ENCODE measurements at regions not wholly inside any gene's neighbourhood (a gene's known extent, or its start where the extent isn't known, plus 50 kb on each side); places are given as distances from the start of the nearest gene placed in this dataset.
"Not testable (repeated sequence)": the region's sequence is repeated elsewhere in the genome, so short reads cannot be mapped to it uniquely, and the experiment has no call there.

DNA sequence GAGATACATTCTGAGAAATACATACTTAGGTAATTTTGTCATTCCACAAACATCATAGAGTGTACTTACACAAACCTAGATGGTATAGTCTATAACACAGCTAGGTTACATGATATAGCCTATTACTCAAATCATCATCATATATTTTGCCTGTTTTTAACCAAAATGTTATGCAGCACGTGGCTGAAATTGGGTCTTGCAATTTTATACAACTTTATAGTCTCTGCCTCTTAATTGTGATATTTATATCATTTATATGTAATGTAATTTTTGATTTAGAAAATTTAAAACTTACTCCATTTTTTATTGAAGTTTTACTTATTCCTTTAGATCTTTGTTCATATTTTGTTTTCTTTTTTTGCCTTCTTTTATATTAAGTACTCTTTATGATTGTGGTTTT lies 350.7 kb upstream of the DCN start:
- DNase-seq (ENCODE audit: low spot score), result no peak

DNA sequence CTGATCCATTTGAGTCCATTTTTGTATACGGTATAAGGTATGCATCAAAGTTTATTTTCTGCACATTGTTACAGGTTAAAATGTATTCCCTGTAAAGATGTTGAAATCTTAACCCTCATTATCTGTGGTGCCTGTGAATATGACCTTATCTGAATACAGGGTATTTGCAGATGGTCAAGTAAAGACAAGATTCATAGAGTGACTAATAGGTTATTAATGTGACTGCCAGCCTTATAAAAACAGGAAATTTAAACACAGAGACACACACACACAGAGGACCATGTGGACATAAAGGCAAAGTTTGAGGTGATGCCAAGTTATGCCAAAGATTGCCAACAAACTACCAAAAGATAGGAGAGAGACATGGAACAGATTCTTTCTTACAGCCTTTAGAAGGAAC lies 347.2 kb upstream of the DCN start:
- DNase-seq (ENCODE audit: low spot score), result no peak

GRCh38 chr12:91523831-91524230 lies 341.2 kb upstream of the DCN start:
- DNase-seq (ENCODE audit: low spot score), result no peak

DNA sequence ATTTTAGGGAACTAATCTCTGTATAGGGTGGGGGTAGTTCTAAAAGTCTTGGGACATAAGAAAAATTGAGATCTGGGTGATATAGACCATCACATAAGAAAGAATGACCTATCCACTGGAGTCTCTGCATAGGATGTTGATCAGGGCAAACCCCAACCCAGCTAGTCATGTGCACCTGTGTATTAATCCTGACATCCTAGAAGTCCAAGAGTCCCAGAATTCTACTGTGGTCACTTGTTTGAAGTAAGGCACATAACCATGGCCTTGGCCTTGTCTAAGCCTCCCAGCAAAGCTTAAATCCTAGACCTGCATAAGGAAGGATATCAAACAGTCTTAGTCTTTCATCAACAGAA lies 334.1 kb upstream of the DCN start:
- no peak for DNase-seq (ENCODE audit: low spot score)

DNA sequence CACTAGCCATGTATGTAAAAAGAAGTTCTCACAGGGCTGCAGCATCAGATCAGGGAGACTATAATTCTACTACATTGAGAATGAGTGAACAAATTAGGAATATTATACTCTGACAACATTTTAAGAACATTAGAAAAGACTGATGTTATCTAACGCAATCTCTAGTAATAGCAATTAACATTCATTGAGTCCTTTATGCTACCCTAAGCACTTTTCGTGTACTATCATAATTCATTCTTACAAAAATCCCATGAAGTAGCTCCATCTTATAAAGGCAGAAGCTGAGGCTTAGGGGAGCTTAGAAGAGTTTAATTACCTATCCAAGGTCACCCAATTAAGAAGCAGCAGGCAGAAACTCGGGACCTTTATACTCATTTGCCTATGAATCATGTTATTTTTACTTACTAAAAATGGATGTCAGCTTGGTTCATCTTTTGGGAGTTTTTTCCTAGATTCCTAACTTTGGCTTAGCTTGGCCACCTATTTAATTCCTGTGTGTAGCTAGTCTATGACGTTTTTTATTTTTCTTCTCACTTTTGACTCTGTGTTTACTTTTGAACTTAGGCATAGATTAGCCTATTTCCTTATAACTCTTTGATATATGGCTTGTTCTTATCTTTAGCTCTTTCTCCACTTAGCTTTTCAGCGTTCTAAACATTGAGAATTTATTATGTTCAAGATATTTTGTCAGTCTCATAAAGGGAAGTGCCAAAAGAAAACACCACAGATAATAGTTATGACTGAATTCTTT lies 333.5 kb upstream of the DCN start:
- DNase-seq (ENCODE audit: low spot score), result no peak

- no peak for DNase-seq (ENCODE audit: low spot score)
These were observed 330.7 kb upstream of the DCN start for GRCh38 chr12:91513313-91513712.

DNA sequence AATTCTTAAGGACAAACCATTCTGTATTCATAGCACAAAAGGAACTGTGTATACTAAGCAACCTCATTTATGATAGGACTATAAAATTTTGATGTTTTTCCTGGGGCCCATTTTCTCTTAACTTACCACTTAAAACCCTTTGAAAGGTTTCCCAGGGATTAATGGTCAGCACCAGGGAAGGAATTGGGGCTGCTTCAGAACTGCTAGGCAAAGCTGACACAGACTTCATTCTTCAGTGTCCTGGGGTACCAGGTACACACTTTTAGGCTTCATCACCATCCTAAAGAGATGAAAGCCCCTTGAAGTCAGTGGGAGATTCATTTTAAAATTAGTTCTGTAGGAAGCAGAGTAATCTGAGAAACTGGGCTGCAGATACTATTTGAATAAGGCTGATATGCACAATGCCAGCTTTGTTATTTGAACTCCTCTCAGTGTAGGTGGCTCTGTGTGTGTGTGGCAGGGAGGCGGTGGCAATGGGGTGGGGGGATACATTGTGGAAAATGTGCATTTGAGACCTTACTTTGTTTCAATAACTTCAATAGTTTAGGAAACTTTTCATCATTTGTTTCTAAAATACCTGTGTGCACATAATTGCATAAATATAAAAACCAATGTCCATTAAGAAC lies 329.3 kb upstream of the DCN start:
- DNase-seq (ENCODE audit: low spot score), result no peak

DNA sequence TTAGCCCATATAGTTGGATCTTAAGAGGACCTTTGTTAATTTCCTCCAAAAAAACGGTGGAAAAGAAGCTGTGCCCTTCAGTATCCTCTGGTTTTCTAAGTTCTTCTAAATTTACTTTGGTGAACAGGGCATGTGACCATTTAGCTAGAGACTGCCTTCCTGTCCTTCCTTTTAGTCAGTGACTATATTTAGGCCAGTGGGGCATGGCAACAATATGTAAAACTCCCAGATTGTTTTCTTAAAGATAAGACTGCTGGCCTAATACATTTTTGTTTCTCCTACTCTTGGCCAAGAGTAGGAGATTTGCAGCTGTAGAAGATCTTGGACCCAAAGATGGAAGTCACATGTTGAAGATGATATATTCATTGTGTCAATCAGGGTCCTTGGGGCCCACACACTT lies 325.1 kb upstream of the DCN start:
- DNase-seq (ENCODE audit: low spot score), result no peak

GRCh38 chr12:91506452-91506851 lies 323.8 kb upstream of the DCN start:
- no peak for DNase-seq (ENCODE audit: low spot score)

DNA sequence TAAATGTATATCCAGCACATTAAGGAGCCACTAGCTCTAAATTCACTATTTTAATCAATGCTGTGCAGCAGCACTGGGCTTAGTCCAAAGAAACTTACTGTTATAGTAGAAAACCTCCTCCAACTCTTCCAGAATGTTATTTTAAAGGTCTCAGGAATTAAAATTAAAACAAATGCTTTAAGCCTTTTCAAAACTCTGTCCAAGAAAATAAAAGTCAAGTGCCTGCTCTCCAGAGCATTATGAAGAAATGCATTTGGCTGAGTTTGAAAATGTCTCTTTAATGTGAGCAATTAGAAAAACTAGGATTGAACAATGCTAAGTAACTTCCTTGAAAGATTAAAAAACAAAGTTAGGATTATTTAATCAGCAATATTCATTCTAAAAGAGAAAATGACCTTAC lies 322.4 kb upstream of the DCN start:
- no peak for DNase-seq (ENCODE audit: low spot score)

GRCh38 chr12:91502208-91502607 lies 319.6 kb upstream of the DCN start:
- DNase-seq (ENCODE audit: low spot score), result no peak

GRCh38 chr12:91496337-91496736 lies 313.7 kb upstream of the DCN start:
- DNase-seq (ENCODE audit: low spot score), result no peak

DNA sequence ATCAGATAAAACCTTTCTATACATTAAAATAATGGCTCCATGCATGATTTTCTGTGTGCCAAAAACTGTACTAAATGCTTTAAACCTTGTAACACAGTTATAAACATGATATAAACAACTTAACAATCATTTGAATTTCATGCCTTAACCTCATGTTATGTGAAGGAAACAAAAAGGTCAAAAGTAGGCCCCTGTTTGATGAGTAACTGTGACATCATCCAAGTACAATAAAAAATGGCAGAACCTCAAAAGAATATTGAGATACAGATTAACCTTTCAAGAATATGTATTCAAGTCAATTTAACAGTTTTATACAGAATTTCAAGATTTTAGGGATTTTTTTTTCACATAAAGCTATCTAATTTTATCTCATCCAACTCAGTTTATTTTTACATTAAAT lies 310.7 kb upstream of the DCN start:
- DNase-seq (ENCODE audit: low spot score), result no peak

- DNase-seq (ENCODE audit: low spot score), result no peak
These were observed 310.0 kb upstream of the DCN start for GRCh38 chr12:91492648-91493047.

GRCh38 chr12:91490667-91491311 lies 308.2 kb upstream of the DCN start:
- DNase-seq (ENCODE audit: low spot score), result no peak

- no peak for DNase-seq (ENCODE audit: low spot score)
These were observed 300.9 kb upstream of the DCN start for GRCh38 chr12:91483471-91483985.

DNA sequence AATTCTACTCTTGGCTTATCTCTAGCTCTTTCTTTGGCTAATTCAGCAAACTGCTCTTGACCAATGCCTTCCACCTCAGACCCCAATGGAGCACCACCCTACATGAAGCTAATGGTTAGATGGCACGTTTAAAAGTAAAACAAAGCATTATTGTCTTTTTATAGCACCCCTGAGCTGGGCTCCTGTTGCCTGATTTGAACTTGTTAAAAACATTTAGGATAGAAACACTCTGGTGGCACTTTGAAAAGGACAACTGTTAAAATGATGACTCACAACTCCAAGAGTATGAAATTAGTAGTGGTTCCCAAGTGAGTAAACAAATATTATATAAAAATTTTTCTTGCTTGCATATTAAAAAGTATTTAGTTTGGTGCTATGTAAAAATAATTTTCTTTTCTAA lies 299.6 kb upstream of the DCN start:
- DNase-seq (ENCODE audit: low spot score), result no peak

GRCh38 chr12:91478500-91478899 lies 295.9 kb upstream of the DCN start:
- no peak for DNase-seq (ENCODE audit: low spot score)

DNA sequence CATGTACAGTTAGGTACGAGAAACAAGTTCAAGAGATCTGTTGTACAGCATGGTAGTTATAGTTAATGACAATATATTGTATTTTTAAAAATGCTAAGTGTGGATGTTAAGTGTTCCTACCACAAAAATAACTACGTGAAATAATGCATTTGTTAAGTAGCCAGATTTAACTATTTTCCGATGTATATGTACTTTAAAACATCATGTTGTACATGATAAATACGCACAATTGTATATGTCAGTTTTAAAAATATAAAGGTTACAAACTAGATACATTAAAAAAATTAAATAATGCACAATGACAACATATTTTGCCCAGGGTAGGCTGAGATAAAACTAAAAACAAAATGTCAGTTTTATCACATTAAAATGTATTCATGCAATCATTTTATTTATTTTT lies 285.1 kb upstream of the DCN start:
- DNase-seq (ENCODE audit: low spot score), result no peak

DNA sequence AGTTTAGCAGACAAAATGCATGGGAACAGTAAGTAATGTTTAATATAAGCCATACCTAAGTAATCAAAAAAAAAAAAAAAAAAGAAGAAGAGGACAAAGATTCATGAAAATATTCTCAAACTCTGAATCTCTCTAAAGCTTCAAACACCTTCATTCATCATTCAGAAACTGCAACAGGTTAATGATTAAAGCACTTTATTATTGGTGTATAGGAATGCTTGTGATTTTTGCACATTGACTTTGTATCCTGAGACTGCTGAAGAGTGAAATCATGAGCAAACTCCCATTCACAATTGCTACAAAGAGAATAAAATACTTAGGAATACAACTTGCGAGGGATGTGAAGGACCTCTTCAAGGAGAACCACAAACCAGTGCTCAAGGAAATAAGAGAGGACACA lies 278.4 kb upstream of the DCN start:
- DNase-seq (ENCODE audit: low spot score), result no peak

DNA sequence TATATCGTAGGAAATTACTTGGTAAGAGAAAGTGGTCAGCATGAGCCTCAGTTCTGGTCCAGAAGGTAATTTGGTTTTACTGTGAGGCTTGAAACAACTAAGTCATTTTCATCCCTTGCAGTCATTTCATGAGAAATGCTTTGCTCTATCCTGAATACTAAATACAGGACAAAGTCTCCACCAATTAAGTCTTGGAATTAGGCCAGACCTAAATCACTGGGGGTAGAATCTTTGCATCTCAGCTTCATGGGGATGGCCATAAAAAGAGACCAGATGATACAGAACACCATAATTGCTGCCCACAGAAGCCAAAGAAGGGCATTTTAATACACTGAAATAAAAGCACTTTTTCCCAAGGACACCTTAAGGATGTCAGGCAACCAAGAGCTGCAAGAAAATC lies 277.9 kb upstream of the DCN start:
- DNase-seq (ENCODE audit: low spot score), result no peak

DNA sequence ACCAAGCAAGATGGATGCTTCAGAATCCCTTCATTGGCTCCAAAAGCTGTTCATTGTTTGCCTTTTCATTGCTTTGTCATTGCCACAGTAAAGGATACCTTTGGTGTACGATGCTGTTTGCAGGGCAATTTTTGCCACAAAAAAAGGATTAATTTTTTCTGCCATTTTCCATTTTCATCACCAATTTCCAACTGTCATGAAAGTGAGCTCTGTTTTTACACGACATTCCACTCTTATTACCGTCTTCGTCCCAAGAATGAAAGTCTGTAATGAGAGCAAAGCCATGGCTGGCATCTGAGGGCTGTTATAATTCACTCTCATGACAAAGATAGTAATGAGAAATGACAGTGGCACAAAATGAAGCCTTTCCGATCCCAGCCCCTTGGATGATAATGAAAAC lies 272.7 kb upstream of the DCN start:
- DNase-seq (ENCODE audit: low spot score), result no peak

DNA sequence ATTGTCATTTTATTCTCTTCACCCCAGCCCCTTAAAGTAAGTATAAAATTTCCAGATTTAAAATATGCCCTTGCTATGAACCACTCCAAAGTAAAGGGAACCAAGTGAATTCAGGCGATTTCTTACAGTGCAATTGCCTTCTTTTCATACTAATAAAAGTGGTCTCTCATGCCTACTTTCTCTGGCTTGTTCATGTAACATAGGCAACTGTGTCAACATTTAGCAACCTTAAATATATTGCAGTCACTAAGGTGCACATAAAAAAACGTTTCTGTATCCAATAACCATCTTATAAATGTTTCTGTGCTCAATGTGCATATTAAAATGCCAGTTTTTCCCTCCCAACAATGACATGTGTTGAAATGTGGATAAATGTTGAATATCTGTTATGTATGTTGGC lies 271.6 kb upstream of the DCN start:
- no peak for DNase-seq (ENCODE audit: low spot score)

DNA sequence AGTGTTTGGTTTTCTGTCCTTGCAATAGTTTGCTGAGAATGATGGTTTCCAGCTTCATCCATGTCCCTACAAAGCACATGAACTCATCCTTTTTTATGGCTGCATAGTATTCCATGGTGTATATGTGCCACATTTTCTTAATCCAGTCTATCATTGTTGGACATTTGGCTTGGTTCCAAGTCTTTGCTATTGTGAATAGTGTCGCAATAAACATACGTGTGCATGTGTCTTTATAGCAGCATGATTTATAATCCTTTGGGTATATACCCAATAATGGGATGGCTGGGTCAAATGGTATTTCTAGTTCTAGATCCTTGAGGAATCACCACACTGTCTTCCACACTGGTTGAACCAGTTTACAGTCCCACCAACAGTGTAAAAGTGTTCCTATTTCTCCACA lies 269.8 kb upstream of the DCN start:
- DNase-seq (ENCODE audit: low spot score), result not testable (repeated sequence)

Data from putamen (tissue), 1 donor.